ENCODE measurements at regions not wholly inside any gene's neighbourhood (a gene's known extent, or its start where the extent isn't known, plus 50 kb on each side); places are given as distances from the start of the nearest gene placed in this dataset.

GRCh38 chr5:9888501-9888901 is 258.4 kb upstream of the TAS2R1 start:
- TF ChIP-seq CTCF (IDR thresholded peaks at IDR 0.05 in 8 of 11, conservative IDR thresholded peaks at IDR 0.05 in 3 of 11) (no peak), POLR2A (IDR thresholded peaks at IDR 0.05) (no peak), POLR2AphosphoS5 (IDR thresholded peaks at IDR 0.05) (no peak)
